B cell (primary cell): ENCODE measurements at regions not wholly inside any gene's neighbourhood (a gene's known extent, or its start where the extent isn't known, plus 50 kb on each side); places are given as distances from the start of the nearest gene placed in this dataset.

Experiments used
- CTCF ChIP-seq: fragments of 200-600 bp; IDR thresholded peaks from one replicate; pipeline ENCODE4 v1.8.0; 2022; ENCODE audit warnings: antibody characterized with exemption, mild to moderate bottlenecking
- EZH2 ChIP-seq: IDR thresholded peaks from 2 replicates; pipeline ENCODE4 v1.6.1; 2012; ENCODE audit warnings: borderline replicate concordance, low read depth, mild to moderate bottlenecking, moderate library complexity, low read length; ENCODE audit not compliant: insufficient read depth, poor library complexity, severe bottlenecking

GRCh38 chr11:92752122-92752521 is 217.3 kb upstream of the MTNR1B start:
- no peak for TF ChIP-seq EZH2
- no peak for TF ChIP-seq CTCF
